Stimulated activated CD4-positive, alpha-beta T cell treated with anti-CD3 and anti-CD28 coated beads, Interleukin-1b, Interleukin-23, amount 100 ng/mL, for 48 hours (primary cell): ENCODE measurements at regions not wholly inside any gene's neighbourhood (a gene's known extent, or its start where the extent isn't known, plus 50 kb on each side); places are given as distances from the start of the nearest gene placed in this dataset.

ENCODE experiments used
- DNase-seq: peaks from one replicate; pipeline ENCODE4 v3.0.0-alpha.2; 2020

GRCh38 chr13:53545340-53545941, 516.8 kb downstream of the OLFM4 start:
- DNase-seq = no peak

- no peak for DNase-seq
Observed at GRCh38 chr13:53560556-53560955, 531.9 kb downstream of the OLFM4 start.

GRCh38 chr13:53562419-53562818, 533.8 kb downstream of the OLFM4 start:
- no peak for DNase-seq

GRCh38 chr13:53568491-53568890, 539.9 kb downstream of the OLFM4 start:
- no peak for DNase-seq

DNA sequence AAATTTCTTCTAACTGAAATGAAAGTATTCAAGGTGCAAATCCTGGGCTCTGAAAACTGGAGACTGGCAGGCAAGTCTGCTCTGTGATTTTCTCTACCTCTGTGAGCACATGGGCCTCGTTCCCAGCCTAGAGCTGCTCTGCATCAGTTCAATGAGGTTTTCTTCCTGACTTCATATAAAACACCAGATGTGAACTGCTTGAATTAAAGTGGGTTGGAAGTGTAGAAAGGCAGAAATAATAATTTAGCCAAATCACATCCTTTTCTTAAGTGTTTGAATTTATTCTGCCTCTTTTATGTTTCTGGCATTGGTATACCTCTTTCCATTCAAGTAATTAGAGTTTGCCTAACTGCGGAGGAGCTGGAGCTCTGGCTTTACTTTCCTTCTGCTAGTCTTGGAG, 540.8 kb downstream of the OLFM4 start:
- DNase-seq = no peak

GRCh38 chr13:53601113-53601512, 572.5 kb downstream of the OLFM4 start:
- DNase-seq = no peak

GRCh38 chr13:53605326-53605725, 576.7 kb downstream of the OLFM4 start:
- no peak for DNase-seq

DNA sequence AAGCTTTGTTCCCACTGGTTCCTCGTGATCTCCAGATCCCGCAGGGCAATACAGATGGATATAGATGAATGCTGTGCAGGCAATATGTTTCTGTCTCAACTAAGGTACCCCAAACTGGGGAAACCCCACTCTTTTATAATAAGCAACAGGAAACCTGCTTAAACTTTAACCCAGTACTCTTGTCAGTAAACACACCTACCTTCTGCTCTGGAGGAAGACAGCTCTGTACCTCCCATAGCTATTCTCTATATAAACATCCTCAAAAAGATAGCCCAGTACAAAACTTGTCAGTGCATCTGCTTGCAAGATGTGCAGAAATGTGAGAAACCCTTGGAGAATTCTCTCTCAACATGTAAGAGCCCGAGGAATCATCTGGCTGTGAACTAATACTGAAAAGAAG, 583.6 kb downstream of the OLFM4 start:
- DNase-seq = no peak

DNA sequence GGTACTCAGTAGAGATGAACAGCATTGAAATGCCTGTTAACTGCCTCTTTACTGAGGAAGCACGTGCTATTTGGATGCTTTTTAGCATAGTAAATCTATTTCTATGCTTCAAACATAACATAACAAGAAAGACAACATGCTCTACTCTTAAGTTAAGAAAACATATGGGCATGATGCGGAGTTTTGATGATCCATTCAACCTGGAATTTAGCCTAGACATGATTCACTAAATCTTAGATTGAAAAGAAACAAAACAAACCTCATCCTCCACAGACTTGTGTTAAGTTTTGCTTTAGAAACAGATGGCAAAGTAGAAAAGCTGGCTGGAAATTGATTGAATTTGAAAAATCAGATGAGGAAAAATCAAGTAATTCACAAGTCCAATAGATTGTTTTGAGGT, 593.8 kb downstream of the OLFM4 start:
- no peak for DNase-seq

GRCh38 chr13:53623146-53623545, 594.5 kb downstream of the OLFM4 start:
- DNase-seq = no peak

DNA sequence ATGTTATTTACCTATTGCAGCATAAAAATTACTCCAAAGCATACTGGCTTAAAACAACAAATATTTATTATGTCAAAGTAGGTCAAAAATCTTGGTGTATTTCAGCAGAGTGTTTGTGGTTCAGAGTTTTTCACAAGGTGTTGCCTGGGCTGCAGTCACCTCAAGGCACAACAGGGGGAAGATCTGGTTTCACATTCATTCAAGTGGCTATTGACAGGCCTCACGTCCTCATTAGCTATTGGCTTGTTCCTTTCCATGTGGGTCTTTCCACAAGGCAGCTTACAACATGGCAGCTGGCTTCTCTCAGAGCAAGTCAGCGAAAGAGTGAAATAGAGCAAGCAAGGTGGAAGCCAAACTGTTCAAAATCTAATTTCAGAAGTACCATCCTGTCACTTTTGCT, 602.9 kb downstream of the OLFM4 start:
- DNase-seq = no peak

DNA sequence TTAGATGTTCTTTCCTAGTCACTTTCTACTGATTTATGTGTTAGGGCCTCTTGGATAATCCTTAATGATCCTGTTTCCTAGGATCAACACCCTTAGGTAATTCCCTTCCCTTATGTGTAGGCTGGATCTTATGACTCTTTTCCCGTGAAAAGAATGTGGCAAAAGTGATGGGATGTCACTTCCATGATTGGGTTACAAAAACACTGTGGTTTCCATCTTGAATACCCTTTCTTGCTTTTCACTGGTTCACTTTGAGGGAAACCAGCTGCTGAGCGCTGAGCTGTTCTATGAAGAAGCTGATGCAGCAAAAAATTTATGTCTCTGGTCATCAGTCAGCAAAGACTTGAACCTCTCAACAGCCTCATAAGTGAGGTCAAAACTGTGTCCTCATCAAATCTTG, 609.4 kb downstream of the OLFM4 start:
- DNase-seq = no peak

DNA sequence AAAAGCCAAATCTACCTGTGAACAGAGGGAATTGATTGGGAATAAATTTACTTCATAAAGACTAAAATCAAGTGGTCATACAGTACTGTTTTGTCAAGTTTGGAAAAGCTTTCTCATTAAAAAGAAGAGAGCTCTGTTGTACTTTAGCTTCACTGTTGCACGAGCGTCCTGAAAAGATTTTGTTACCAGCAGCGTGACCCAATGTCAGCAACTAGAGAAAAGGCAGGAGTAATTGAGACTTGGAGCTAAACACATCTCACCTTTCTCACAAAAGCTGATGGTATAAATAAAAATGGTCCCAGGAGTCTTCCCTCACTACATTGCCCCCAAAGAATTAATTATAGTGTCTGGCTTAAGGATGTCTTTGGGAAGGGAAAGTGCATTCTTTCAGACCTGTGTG, 613.7 kb downstream of the OLFM4 start:
- DNase-seq = no peak

GRCh38 chr13:53648673-53649072, 620.1 kb downstream of the OLFM4 start:
- DNase-seq = no peak

- DNase-seq = no peak
Observed at GRCh38 chr13:53672005-53672404, 643.4 kb downstream of the OLFM4 start.

GRCh38 chr13:53683146-53683545, 654.5 kb downstream of the OLFM4 start:
- no peak for DNase-seq

GRCh38 chr13:53683608-53684007, 655.0 kb downstream of the OLFM4 start:
- no peak for DNase-seq

GRCh38 chr13:53691417-53691816, 662.8 kb downstream of the OLFM4 start:
- DNase-seq = no peak

- DNase-seq = no peak
Observed at GRCh38 chr13:53694814-53695532, 666.4 kb downstream of the OLFM4 start.

DNA sequence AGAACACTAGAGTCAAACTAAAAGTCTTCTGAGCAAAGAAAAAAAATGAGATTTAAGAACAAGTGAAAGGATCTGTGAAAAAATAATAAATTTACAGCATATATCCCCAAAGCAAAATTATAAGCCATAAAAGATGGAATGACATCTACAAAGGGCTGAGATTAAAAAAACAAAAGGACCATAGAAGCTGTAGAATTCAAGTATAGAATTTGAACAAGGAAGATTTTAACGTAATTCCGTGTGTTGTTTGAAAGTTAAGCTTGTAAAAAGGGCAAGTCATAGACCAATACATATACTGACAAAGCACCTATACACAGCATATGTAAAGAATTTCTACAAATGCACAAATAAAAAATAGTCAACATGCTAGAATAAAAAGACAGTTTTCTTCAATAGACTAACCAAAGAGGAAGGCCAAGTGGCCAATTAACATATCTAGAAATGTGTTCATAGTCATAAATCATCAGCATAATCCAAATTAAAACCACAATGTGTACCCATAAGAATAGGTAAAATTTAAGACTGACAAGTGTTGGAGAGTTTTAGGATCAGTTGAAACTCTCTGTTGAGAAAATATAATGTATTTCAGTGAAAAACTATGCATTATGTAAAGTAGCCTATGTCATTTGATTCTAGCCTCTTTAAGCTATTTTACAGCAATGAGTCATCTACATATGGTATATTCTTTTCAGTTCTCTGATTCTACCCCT, 674.9 kb downstream of the OLFM4 start:
- DNase-seq = no peak

DNA sequence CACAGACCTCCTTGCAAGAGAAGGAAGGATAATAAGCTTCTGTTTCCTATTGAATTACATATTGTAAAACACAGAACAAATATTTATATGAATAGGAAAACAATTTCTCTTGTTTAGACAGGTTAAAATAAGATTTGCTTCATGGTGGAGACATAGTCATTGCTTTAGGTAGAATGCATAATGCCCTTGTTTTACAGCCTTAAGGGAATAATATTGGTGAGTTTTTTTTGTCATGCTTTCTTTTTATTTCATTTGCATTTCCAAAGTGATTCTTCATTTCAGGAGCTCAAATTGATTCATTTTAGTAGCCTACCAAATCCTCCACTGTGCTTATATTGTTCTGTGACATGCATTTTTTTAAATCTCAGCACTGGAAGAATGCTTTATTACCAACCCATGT, 690.7 kb downstream of the OLFM4 start:
- DNase-seq = no peak

DNA sequence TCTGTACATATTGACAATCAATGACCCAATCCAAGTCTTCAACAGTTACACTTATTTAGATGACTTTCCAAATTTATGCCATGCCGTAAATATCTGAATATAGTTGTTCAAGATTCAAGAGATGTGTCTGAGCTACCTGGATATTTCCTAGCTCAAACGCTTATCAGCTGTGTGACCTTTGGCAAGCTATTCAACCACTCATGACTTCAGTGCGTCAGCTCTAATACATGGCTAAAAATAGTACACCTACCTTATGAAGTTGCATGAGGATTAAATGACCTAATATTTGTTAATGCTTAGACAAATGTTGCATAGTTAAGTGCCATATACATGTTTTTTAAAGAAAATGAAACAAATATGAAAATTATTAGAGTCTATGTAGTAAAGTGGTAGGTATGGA, 704.1 kb downstream of the OLFM4 start:
- no peak for DNase-seq

- no peak for DNase-seq
Observed at GRCh38 chr13:53743906-53744305, 715.3 kb downstream of the OLFM4 start.

- DNase-seq = no peak
Observed at GRCh38 chr13:53747825-53748224, 719.2 kb downstream of the OLFM4 start.
